HG03442 (cell line): ENCODE measurements at regions not wholly inside any gene's neighbourhood (a gene's known extent, or its start where the extent isn't known, plus 50 kb on each side); places are given as distances from the start of the nearest gene placed in this dataset.

ENCODE experiments used
- ATAC-seq: cut with Tn5 transposase; IDR thresholded peaks from one replicate; pipeline ENCODE4 v1.9.1; 2021; ENCODE audit warnings: mild to moderate bottlenecking, moderate library complexity; ENCODE audit not compliant: unreplicated experiment

DNA sequence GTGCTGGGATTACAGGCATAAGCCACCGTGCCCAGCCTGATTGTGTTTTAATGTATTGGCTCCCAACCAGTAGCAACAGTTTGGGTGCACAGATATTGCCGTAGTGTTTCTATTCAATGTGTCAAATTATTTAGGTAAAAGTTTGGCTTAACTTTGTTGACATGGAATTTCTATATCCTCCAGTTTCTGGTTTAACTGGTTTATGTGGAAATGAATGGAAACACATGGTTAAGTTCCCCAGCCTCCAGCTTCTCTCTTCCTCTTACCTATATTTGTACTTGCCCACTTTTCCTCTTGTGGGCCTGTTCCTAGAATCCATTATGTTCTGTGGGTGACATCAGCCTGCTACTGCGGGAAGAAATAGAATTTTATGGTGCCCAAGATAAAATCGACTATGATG is 53.9 kb upstream of the ESR1 start:
- no peak for ATAC-seq

DNA sequence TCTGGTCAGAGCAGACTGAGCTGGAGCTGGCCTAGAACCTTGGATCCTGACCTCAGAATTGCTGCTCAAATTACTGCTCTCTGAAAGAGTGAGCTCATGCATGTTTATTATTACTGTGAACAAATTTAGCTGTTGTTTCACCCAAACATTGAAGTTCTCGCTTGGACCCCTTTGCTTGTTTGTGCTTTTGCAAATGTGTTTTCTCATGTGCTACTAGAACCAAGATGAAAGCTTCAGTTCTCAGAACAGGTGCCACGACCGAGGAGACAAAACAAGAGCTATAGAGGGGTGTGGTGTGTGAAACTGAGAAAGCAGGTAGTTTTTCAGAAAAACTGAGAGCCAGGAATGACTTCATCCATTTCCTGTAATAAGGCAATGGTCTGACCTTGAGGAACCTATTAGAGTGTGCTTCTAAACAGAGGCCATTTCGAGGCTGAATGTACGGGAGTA is 50.0 kb upstream of the ESR1 start:
- peak; percentile 97 for ATAC-seq
